SK-MEL-5 (cell line): ENCODE measurements at regions not wholly inside any gene's neighbourhood (a gene's known extent, or its start where the extent isn't known, plus 50 kb on each side); places are given as distances from the start of the nearest gene placed in this dataset.

Source experiments
- DNase-seq: peaks from one replicate; pipeline ENCODE4 v3.0.0-alpha.2; 2016; ENCODE audit warnings: low read depth, low spot score
- in situ Hi-C: cut with HindIII; loops from 2 replicates; pipeline ENCODE4 v1.10.0; 2016; ENCODE audit warnings: low sequenced_read_pairs, high pct_unique_total_duplicates, low pct_unique_long_range_greater_than_20kb

- in situ Hi-C loops, result no loop called here
- DNase-seq, result no peak
Measured at GRCh38 chr6:14867802-14868201, 378.1 kb upstream of the JARID2 start.

GRCh38 chr6:14871221-14871620 lies 374.6 kb upstream of the JARID2 start:
- no peak for DNase-seq
- in situ Hi-C loops, result no loop called here

GRCh38 chr6:14873101-14873500 lies 372.8 kb upstream of the JARID2 start:
- DNase-seq, result no peak
- in situ Hi-C loops, result no loop called here

GRCh38 chr6:14873781-14874441 lies 372.0 kb upstream of the JARID2 start:
- no peak for DNase-seq
- in situ Hi-C loops, result no loop called here

- in situ Hi-C loops, result no loop called here
- DNase-seq, result no peak
Measured at GRCh38 chr6:14874975-14875480, 370.8 kb upstream of the JARID2 start.

- no peak for DNase-seq
- in situ Hi-C loops, result no loop called here
Measured at GRCh38 chr6:14875481-14876063, 370.3 kb upstream of the JARID2 start.

- DNase-seq, result peak; percentile 57
- in situ Hi-C loops, result no loop called here
Measured at GRCh38 chr6:14876778-14877613, 368.9 kb upstream of the JARID2 start.

GRCh38 chr6:14877758-14878157 lies 368.1 kb upstream of the JARID2 start:
- in situ Hi-C loops, result no loop called here
- no peak for DNase-seq

GRCh38 chr6:14880052-14880451 lies 365.8 kb upstream of the JARID2 start:
- no peak for DNase-seq
- in situ Hi-C loops, result no loop called here

- no peak for DNase-seq
- in situ Hi-C loops, result no loop called here
Measured at GRCh38 chr6:14880677-14881076, 365.2 kb upstream of the JARID2 start.

GRCh38 chr6:14881398-14881797 lies 364.5 kb upstream of the JARID2 start:
- in situ Hi-C loops, result no loop called here

GRCh38 chr6:14882394-14883026 lies 363.4 kb upstream of the JARID2 start:
- in situ Hi-C loops, result no loop called here
- DNase-seq, result no peak

More at GRCh38 chr6:14881398-14881797, 364.5 kb upstream of the JARID2 start:
- no peak for DNase-seq

GRCh38 chr6:14883921-14884320 lies 361.9 kb upstream of the JARID2 start:
- no peak for DNase-seq
- in situ Hi-C loops, result no loop called here

GRCh38 chr6:14885498-14885897 lies 360.4 kb upstream of the JARID2 start:
- no peak for DNase-seq
- in situ Hi-C loops, result no loop called here

GRCh38 chr6:14887181-14887580 lies 358.7 kb upstream of the JARID2 start:
- DNase-seq, result no peak
- in situ Hi-C loops, result no loop called here

- in situ Hi-C loops, result no loop called here
- no peak for DNase-seq
Measured at GRCh38 chr6:14887986-14888574, 357.8 kb upstream of the JARID2 start.

- in situ Hi-C loops, result no loop called here
- no peak for DNase-seq
Measured at GRCh38 chr6:14888575-14889000, 357.3 kb upstream of the JARID2 start.

- peak; percentile 40 for DNase-seq
- in situ Hi-C loops, result no loop called here
Measured at GRCh38 chr6:14889188-14889587, 356.7 kb upstream of the JARID2 start.
